ENCODE measurements at regions not wholly inside any gene's neighbourhood (a gene's known extent, or its start where the extent isn't known, plus 50 kb on each side); places are given as distances from the start of the nearest gene placed in this dataset.

DNA sequence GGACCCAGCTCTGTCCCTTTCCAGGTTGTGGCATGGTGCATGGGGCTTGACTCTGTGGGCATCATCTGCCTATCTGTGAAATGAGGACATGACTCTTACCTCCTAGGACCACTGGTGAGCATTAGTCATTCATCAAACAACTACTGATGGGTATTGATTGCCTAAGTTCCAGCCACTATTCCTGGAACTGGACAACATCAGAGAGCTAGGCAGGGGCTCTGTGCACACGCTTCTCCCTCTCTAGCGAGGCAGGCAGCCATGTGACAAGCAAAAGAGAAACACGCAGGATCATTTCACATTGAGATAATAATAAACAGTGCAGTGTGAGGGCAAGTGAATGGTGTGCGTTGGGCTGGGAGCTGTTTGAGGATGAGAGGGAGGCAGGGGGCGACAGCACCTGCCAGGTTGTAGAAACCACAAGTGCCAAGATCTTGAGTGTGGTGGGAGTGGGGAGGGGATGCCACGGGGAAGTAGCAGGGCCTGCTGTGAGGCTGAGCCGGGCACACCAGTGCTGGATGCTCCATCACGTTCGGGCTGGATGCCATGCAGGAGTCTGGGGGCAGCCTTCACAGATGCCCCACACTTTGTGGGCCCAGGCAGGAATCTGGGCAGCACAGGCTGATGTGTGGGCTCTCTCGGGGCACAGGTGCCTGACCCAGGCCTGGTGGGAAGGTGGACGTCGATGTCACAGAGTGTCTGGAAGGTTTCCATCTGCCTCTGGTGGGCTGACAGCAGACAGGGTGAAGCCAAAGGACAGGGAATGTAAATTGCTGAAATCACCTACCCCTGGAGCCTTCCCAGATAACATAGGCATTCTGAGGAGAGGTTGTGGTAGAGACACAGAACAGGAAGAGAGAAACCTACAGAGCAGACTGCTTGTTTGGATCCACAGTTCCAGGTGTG is 405.5 kb downstream of the RPS24 start:
- TF ChIP-seq, protein P1, sequence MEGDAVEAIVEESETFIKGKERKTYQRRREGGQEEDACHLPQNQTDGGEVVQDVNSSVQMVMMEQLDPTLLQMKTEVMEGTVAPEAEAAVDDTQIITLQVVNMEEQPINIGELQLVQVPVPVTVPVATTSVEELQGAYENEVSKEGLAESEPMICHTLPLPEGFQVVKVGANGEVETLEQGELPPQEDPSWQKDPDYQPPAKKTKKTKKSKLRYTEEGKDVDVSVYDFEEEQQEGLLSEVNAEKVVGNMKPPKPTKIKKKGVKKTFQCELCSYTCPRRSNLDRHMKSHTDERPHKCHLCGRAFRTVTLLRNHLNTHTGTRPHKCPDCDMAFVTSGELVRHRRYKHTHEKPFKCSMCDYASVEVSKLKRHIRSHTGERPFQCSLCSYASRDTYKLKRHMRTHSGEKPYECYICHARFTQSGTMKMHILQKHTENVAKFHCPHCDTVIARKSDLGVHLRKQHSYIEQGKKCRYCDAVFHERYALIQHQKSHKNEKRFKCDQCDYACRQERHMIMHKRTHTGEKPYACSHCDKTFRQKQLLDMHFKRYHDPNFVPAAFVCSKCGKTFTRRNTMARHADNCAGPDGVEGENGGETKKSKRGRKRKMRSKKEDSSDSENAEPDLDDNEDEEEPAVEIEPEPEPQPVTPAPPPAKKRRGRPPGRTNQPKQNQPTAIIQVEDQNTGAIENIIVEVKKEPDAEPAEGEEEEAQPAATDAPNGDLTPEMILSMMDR (IDR thresholded peaks at IDR 0.05), result no peak
- TF ChIP-seq POLR2A (IDR thresholded peaks at IDR 0.05), result no peak
- no peak for TF ChIP-seq EP300 (IDR thresholded peaks at IDR 0.05)

Measured in tibial nerve (tissue), 4 donors.